MM.1S (cell line): ENCODE measurements at regions not wholly inside any gene's neighbourhood (a gene's known extent, or its start where the extent isn't known, plus 50 kb on each side); places are given as distances from the start of the nearest gene placed in this dataset.

Experiments
- DNase-seq: peaks from one replicate; pipeline ENCODE4 v3.0.0-alpha.2; 2015
- H2AFZ ChIP-seq: fragments of 300-600 bp; sonication (generic); 2 replicates; pipeline ENCODE4 v1.6.0; 2016; ENCODE audit warnings: antibody characterized with exemption, low read length
- H3F3A ChIP-seq: fragments of 300-600 bp; sonication (generic); 2 replicates; pipeline ENCODE4 v1.6.1; 2016; ENCODE audit warnings: mild to moderate bottlenecking, antibody characterized with exemption, low read length, moderate library complexity, mixed read lengths; ENCODE audit not compliant: insufficient read depth
- H3K27ac ChIP-seq: fragments of 300-600 bp; sonication (generic); 2 replicates; pipeline ENCODE4 v1.5.1; 2016; ENCODE audit warnings: mild to moderate bottlenecking, low read length
- H3K27me3 ChIP-seq: fragments of 300-600 bp; sonication (generic); replicated peaks from 2 replicates; pipeline ENCODE4 v1.6.0; 2016; ENCODE audit warnings: low read length; ENCODE audit not compliant: insufficient read depth
- H3K36me3 ChIP-seq: fragments of 300-600 bp; sonication (generic); replicated peaks from 2 replicates; pipeline ENCODE4 v1.6.1; 2016; ENCODE audit warnings: mild to moderate bottlenecking, low read length, mixed read lengths; ENCODE audit not compliant: insufficient read depth
- H3K4me1 ChIP-seq: fragments of 300-600 bp; sonication (generic); 2 replicates; pipeline ENCODE4 v1.6.1; 2016; ENCODE audit warnings: low read length, mixed read lengths
- H3K4me2 ChIP-seq: fragments of 300-600 bp; sonication (generic); 2 replicates; pipeline ENCODE4 v1.6.0; 2016; ENCODE audit warnings: low read depth, low read length
- H3K4me3 ChIP-seq: fragments of 300-600 bp; sonication (generic); 2 replicates; pipeline ENCODE4 v1.5.1; 2016; ENCODE audit warnings: low read length, mixed read lengths
- H3K79me2 ChIP-seq: fragments of 300-600 bp; sonication (generic); 2 replicates; pipeline ENCODE4 v1.6.1; 2016; ENCODE audit warnings: mixed run types, low read length, mixed read lengths
- H3K9ac ChIP-seq: fragments of 300-600 bp; sonication (generic); 2 replicates; pipeline ENCODE4 v1.6.1; 2016; ENCODE audit warnings: low read length, mixed read lengths
- H3K9me2 ChIP-seq: fragments of 300-600 bp; sonication (generic); replicated peaks from 2 replicates; pipeline ENCODE4 v1.6.1; 2016; ENCODE audit warnings: mild to moderate bottlenecking, low read length, mixed read lengths; ENCODE audit not compliant: insufficient read depth
- H3K9me3 ChIP-seq: fragments of 300-600 bp; sonication (generic); replicated peaks from 2 replicates; pipeline ENCODE4 v1.6.1; 2016; ENCODE audit warnings: mild to moderate bottlenecking, low read length, mixed read lengths; ENCODE audit not compliant: insufficient read depth
- H4K20me1 ChIP-seq: fragments of 300-600 bp; sonication (generic); 2 replicates; pipeline ENCODE4 v1.6.1; 2016; ENCODE audit warnings: mild to moderate bottlenecking, low read length, moderate library complexity, mixed read lengths; ENCODE audit not compliant: insufficient read depth
- EZH2 ChIP-seq: fragments of 300-600 bp; sonication (generic); optimal IDR thresholded peaks from 2 replicates; pipeline ENCODE3; 2017; ENCODE audit warnings: low read depth, mild to moderate bottlenecking, antibody characterized with exemption, low read length, mixed read lengths
- EZH2phosphoT487 ChIP-seq: fragments of 300-600 bp; sonication (generic); IDR thresholded peaks from 2 replicates; pipeline ENCODE4 v1.6.1; 2018; ENCODE audit warnings: antibody characterized with exemption, low read length
- TF ChIP-seq, protein P1 (sequence below): fragments of 300-600 bp; sonication (generic); IDR thresholded peaks from 2 replicates; pipeline ENCODE4 v1.5.1; 2016; ENCODE audit warnings: antibody characterized with exemption, low read length, mixed read lengths

DNA sequence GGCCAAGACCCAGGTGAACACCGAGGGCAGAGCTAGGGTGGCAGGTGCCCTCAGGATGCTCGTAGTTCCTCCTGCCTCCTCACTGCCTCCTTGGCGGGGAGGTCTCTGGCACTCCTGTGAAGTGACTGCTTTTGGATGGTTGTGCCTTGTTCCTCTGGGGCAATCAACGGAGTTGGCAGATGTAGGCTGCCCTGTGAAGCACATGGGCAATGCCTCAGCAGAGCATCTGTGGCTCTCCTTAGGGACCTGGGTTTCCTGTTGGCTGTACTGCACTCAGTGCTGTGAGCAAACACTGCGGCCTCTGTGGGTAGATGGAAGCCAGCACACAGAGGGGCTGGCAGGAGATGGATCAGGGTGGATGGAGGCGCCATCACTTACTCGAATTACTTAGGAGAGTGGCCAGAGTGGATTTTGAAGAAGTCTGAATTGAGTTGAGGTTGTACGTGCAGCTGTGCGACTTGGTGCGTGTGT lies 71.4 kb upstream of the COL5A1 start:
- Histone ChIP-seq H4K20me1 (peaks cover 2% of the 10 kb centered on the region; the same call in 1 of the 2 replicates), H3K9me3 (no peaks in the 10 kb centered on the region), H3K4me2 (no peak overlapping the region), H3K79me2 (no peaks in the 10 kb centered on the region), H3K9ac (no peak overlapping the region), H3F3A (no peaks in the 10 kb centered on the region), H3K4me1 (no peaks in the 10 kb centered on the region), H2AFZ (no peak overlapping the region), H3K27me3 (peaks cover 72% of the 10 kb centered on the region), H3K4me3 (no peak overlapping the region), H3K27ac (no peak overlapping the region), H3K9me2 (no peaks in the 10 kb centered on the region), H3K36me3 (no peaks in the 10 kb centered on the region)
- no peak for DNase-seq
- no peak for TF ChIP-seq EZH2phosphoT487
- TF ChIP-seq, protein P1, sequence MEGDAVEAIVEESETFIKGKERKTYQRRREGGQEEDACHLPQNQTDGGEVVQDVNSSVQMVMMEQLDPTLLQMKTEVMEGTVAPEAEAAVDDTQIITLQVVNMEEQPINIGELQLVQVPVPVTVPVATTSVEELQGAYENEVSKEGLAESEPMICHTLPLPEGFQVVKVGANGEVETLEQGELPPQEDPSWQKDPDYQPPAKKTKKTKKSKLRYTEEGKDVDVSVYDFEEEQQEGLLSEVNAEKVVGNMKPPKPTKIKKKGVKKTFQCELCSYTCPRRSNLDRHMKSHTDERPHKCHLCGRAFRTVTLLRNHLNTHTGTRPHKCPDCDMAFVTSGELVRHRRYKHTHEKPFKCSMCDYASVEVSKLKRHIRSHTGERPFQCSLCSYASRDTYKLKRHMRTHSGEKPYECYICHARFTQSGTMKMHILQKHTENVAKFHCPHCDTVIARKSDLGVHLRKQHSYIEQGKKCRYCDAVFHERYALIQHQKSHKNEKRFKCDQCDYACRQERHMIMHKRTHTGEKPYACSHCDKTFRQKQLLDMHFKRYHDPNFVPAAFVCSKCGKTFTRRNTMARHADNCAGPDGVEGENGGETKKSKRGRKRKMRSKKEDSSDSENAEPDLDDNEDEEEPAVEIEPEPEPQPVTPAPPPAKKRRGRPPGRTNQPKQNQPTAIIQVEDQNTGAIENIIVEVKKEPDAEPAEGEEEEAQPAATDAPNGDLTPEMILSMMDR, result no peak
- no peak for TF ChIP-seq EZH2

DNA sequence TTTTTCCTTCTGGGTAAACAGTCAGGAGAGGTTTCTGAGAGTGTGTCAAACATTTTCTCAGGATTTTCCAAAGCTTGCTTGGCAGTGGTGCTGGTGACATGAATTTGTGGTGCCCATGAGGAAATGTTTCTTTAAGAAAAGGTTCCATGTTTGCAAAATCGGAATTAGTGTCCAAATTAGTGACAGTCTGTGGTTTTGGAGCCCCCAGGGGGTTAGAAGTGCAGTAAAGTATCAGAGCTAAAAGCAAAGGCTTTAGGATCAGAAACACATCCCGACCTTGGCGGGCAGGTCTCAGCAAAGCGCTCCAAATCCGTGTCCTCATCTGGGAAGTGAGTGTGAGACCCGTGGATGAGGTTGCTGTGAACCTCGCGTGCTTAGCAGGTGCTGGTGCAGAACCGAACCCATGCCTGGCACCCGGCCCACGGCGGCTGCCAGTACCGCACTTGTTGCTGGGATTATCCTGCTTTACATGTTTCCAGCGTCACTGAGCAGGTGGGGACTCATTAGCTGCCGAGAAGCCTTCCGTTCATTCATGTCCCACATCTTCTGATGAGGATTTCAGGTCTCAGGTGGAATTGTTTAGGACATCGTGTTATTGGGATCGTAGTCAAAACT lies 70.8 kb upstream of the COL5A1 start:
- H3K4me3 ChIP-seq, result no peak overlapping the region
- peaks cover 65% of the 10 kb centered on the region for H3K27me3 ChIP-seq
- no peak overlapping the region for H3K27ac ChIP-seq
- no peaks in the 10 kb centered on the region for H3K4me1 ChIP-seq
- no peaks in the 10 kb centered on the region for H3K36me3 ChIP-seq
- H3F3A ChIP-seq, result no peaks in the 10 kb centered on the region
- H3K9me3 ChIP-seq, result no peaks in the 10 kb centered on the region
- no peak overlapping the region for H3K4me2 ChIP-seq
- no peaks in the 10 kb centered on the region for H3K9me2 ChIP-seq
- DNase-seq, result no peak
- no peak overlapping the region for H3K9ac ChIP-seq
- H2AFZ ChIP-seq, result no peak overlapping the region
- H4K20me1 ChIP-seq, result peaks cover 2% of the 10 kb centered on the region; the same call in 1 of the 2 replicates
- H3K79me2 ChIP-seq, result no peaks in the 10 kb centered on the region
- TF ChIP-seq EZH2 (no peak), EZH2phosphoT487 (no peak)
- TF ChIP-seq, protein P1, result no peak

DNA sequence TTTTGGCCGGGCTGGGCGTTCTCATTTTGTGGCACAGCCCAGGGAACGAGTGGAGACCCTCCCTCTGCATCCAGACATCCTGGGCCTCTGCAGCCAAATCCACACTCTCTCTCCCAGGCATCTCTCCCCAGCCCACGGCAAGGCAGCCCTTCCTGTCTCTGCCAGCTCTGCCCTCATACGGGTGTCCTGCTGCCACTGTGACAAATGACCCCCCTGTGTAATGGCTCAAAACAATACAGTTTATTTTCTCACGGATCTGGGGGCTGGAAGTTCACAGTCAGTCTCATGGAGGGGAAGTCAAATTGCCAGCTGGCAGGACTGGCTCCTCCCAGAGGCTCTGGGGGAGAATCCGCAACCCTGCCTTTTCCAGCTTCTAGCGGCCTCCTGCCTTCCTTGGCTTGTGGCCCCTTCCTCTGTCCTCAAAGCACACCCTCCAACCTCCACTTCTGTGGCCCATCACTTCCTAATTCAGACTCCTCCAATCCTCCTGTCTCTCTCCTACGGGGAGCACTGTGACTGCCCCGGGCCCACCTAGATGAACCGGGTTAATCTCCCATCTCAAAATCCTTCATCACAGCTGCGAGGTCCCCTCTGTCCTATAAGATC lies 70.2 kb upstream of the COL5A1 start:
- Histone ChIP-seq H3K4me2 (no peak overlapping the region), H3K9me3 (no peaks in the 10 kb centered on the region), H3K4me3 (no peak overlapping the region), H3K36me3 (no peaks in the 10 kb centered on the region), H3K79me2 (no peaks in the 10 kb centered on the region), H3K9me2 (no peaks in the 10 kb centered on the region), H3K27me3 (peaks cover 64% of the 10 kb centered on the region), H3K27ac (no peak overlapping the region), H3K9ac (no peak overlapping the region), H3F3A (no peaks in the 10 kb centered on the region), H2AFZ (no peak overlapping the region), H3K4me1 (no peaks in the 10 kb centered on the region), H4K20me1 (peaks cover 2% of the 10 kb centered on the region; the same call in 1 of the 2 replicates)
- TF ChIP-seq EZH2 (no peak), EZH2phosphoT487 (no peak)
- TF ChIP-seq, protein P1, result no peak
- DNase-seq, result no peak
